GM13977 (cell line): ENCODE measurements at regions not wholly inside any gene's neighbourhood (a gene's known extent, or its start where the extent isn't known, plus 50 kb on each side); places are given as distances from the start of the nearest gene placed in this dataset.

Source experiments
- DNase-seq: peaks from one replicate; pipeline ENCODE4 v3.0.0; 2012; ENCODE audit warnings: low spot score
- CTCF ChIP-seq: IDR thresholded peaks from 2 replicates; pipeline ENCODE4 v1.5.1; 2012; ENCODE audit warnings: mild to moderate bottlenecking, control low read depth; ENCODE audit not compliant: insufficient read depth; ENCODE audit errors: extremely low read depth, missing control alignments
- in situ Hi-C: fragments of 300-500 bp; cut with MboI; formaldehyde crosslinking; loops from one replicate; pipeline ENCODE4 v1.12.0; 2022; ENCODE audit warnings: low sequenced_read_pairs, low pct_unique_long_range_greater_than_20kb, mixed read lengths, inconsistent platforms; ENCODE audit not compliant: unreplicated experiment

GRCh38 chr6:142568857-142569597 is 267.2 kb downstream of the ADGRG6 start:
- in situ Hi-C loops, result no loop called here
- TF ChIP-seq CTCF, result no peak
- no peak for DNase-seq

GRCh38 chr6:142569676-142570075 is 267.9 kb downstream of the ADGRG6 start:
- in situ Hi-C loops, result no loop called here
- no peak for DNase-seq
- TF ChIP-seq CTCF, result no peak

GRCh38 chr6:142570221-142570671 is 268.4 kb downstream of the ADGRG6 start:
- no peak for DNase-seq
- no peak for TF ChIP-seq CTCF
- in situ Hi-C loops, result no loop called here

- in situ Hi-C loops, result no loop called here
- no peak for TF ChIP-seq CTCF
- DNase-seq, result no peak
Observed at GRCh38 chr6:142592876-142593275, 291.1 kb downstream of the ADGRG6 start.

GRCh38 chr6:142597836-142598235 is 296.0 kb downstream of the ADGRG6 start:
- no peak for TF ChIP-seq CTCF
- in situ Hi-C loops, result no loop called here
- DNase-seq, result no peak

GRCh38 chr6:142601427-142601826 is 299.6 kb downstream of the ADGRG6 start:
- no peak for TF ChIP-seq CTCF
- DNase-seq, result no peak
- in situ Hi-C loops, result no loop called here
